Calu3 (cell line): ENCODE measurements at regions not wholly inside any gene's neighbourhood (a gene's known extent, or its start where the extent isn't known, plus 50 kb on each side); places are given as distances from the start of the nearest gene placed in this dataset.

Experiments used
- BruUV-seq: library from RNA; stranded (reverse); fragments of 400-500 nt; replicated peaks from 2 replicates; lab custom pipeline; 2021; lab: Mats Ljungman, UMichigan
- CTCF ChIA-PET: fragments of 300-600 bp; sonication (Branson Sonifier 250); formaldehyde crosslinking; loops from one replicate; lab custom pipeline; 2022; ENCODE audit warnings: antibody characterized with exemption; lab: Charles Lee
- DNase-seq: peaks from one replicate; pipeline ENCODE4 v3.0.0; 2022
- H3K27ac Mint-ChIP-seq: one replicate; pipeline ENCODE4 v1.8.0; 2022; ENCODE audit warnings: mixed read lengths; ENCODE audit not compliant: unreplicated experiment
- H3K27me3 Mint-ChIP-seq: one replicate; pipeline ENCODE4 v1.8.0; 2022; ENCODE audit warnings: mixed read lengths; ENCODE audit not compliant: unreplicated experiment
- H3K36me3 Mint-ChIP-seq: one replicate; pipeline ENCODE4 v1.8.0; 2022; ENCODE audit warnings: mild to moderate bottlenecking, moderate library complexity, mixed read lengths; ENCODE audit not compliant: insufficient read depth, unreplicated experiment
- H3K4me1 Mint-ChIP-seq: one replicate; pipeline ENCODE4 v1.8.0; 2022; ENCODE audit warnings: mild to moderate bottlenecking, low read depth, mixed read lengths; ENCODE audit not compliant: unreplicated experiment
- H3K4me3 Mint-ChIP-seq: one replicate; pipeline ENCODE4 v1.8.0; 2022; ENCODE audit warnings: mild to moderate bottlenecking, low read depth, moderate library complexity, mixed read lengths; ENCODE audit not compliant: unreplicated experiment
- H3K9me3 Mint-ChIP-seq: one replicate; pipeline ENCODE4 v1.8.0; 2022; ENCODE audit warnings: low read depth, mixed read lengths; ENCODE audit not compliant: unreplicated experiment
- intact Hi-C: fragments of 100-400 bp; cut with micrococcal nuclease; formaldehyde crosslinking; loops from one replicate; pipeline ENCODE4 v1.10.0; 2022; ENCODE audit not compliant: unreplicated experiment
- TF ChIP-seq, protein P1 (sequence below): fragments of 200-600 bp; IDR thresholded peaks from one replicate; pipeline ENCODE4 v1.8.0; 2022; ENCODE audit warnings: antibody characterized with exemption; ENCODE audit not compliant: unreplicated experiment

DNA sequence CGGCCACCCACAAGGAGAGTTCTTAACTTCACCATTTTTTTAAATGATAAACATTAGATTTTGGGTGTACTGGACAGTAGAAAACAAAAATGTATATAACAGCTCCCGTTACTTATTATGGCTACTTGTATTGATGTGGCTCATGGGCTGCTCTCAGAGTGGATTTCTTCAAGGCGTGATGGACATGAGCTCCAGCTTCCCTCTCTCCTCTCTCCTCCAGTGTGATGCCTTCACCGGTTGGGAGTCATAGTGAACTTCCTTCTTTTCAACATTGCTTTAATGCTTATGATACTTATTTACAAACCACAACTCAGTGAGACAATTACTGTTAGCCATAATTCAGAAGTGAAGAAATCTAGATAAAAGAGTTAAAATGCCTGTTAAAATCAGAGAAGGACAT lies 515.2 kb downstream of the RNF144A start:
- no peak for DNase-seq
- H3K27ac Mint-ChIP-seq = no peak overlapping the region
- TF ChIP-seq, protein P1, sequence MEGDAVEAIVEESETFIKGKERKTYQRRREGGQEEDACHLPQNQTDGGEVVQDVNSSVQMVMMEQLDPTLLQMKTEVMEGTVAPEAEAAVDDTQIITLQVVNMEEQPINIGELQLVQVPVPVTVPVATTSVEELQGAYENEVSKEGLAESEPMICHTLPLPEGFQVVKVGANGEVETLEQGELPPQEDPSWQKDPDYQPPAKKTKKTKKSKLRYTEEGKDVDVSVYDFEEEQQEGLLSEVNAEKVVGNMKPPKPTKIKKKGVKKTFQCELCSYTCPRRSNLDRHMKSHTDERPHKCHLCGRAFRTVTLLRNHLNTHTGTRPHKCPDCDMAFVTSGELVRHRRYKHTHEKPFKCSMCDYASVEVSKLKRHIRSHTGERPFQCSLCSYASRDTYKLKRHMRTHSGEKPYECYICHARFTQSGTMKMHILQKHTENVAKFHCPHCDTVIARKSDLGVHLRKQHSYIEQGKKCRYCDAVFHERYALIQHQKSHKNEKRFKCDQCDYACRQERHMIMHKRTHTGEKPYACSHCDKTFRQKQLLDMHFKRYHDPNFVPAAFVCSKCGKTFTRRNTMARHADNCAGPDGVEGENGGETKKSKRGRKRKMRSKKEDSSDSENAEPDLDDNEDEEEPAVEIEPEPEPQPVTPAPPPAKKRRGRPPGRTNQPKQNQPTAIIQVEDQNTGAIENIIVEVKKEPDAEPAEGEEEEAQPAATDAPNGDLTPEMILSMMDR = no peak
- peaks cover 4% of the 10 kb centered on the region for H3K9me3 Mint-ChIP-seq
- BruUV-seq = no TSS peak
- peaks cover 13% of the 10 kb centered on the region for H3K36me3 Mint-ChIP-seq
- peaks cover 26% of the 10 kb centered on the region for H3K4me1 Mint-ChIP-seq
- CTCF ChIA-PET = no interaction called here
- no peak overlapping the region for H3K4me3 Mint-ChIP-seq
- intact Hi-C loops = no loop called here
- H3K27me3 Mint-ChIP-seq = no peaks in the 10 kb centered on the region

DNA sequence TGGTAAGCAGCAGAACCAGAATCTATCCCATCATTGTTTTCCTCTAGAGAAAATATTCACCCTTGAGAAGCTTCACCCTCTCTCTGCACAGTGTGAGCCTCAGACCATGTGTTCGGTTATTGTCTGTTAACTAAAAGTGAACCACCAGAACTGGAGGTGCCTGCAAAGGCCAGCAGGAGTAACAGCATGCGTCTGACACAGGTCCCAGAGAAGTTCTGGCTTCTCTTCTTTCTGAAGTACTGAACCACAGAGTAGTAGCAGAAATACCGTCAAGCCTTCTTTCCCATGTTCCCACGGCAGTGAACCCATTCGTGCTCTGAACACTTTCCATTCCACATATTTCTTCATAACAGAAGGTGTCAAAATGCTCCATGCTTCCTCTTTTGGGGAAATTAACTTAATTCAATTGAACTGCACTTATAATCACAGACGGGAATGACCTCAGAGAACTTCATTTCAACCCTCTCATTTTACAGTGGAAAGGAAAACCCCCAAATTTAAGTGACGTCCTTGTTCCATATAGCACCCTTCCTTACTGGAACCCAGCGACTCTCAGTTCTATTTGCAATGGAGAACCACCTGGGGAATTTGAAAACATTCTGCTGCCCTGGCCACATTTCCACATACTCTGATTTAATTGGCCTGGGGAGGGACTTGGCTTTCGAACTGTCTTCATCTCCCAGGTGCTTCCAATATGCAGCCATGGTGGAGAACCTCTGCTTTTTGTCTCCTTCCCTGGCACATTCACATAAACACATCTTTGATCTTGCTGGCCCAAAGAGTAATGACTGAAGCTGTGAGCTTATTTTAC lies 519.1 kb downstream of the RNF144A start:
- H3K36me3 Mint-ChIP-seq = peaks cover 1% of the 10 kb centered on the region
- H3K27ac Mint-ChIP-seq = no peak overlapping the region
- CTCF ChIA-PET = no interaction called here
- no peak for DNase-seq
- peaks cover 4% of the 10 kb centered on the region for H3K9me3 Mint-ChIP-seq
- no peaks in the 10 kb centered on the region for H3K4me1 Mint-ChIP-seq
- H3K4me3 Mint-ChIP-seq = no peak overlapping the region
- TF ChIP-seq, protein P1 = no peak
- BruUV-seq = no TSS peak
- H3K27me3 Mint-ChIP-seq = no peaks in the 10 kb centered on the region
- intact Hi-C loops = no loop called here

DNA sequence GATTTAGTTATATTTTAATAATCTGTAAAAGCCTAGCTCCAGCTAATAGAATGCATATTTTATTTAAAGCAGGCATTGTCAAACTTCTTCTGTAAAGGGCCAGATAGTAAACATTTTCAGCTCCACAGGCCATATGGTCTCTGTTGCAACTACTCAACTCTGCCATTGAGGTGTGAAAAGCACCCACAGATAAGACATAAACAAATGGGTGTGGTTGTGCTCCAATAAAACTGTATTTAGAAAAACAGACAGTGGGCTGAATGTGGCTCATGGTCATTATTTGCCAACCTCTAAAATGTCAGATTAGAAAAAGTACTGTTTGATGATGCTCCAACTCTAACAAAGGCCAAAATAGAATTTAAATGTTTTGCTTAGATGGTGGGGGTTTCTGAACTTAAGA lies 519.9 kb downstream of the RNF144A start:
- Mint-ChIP-seq H3K36me3 (no peaks in the 10 kb centered on the region), H3K4me1 (no peaks in the 10 kb centered on the region), H3K27ac (no peak overlapping the region), H3K27me3 (no peaks in the 10 kb centered on the region), H3K9me3 (peaks cover 7% of the 10 kb centered on the region), H3K4me3 (no peak overlapping the region)
- CTCF ChIA-PET = no interaction called here
- no TSS peak for BruUV-seq
- intact Hi-C loops = no loop called here
- TF ChIP-seq, protein P1 = no peak
- no peak for DNase-seq

DNA sequence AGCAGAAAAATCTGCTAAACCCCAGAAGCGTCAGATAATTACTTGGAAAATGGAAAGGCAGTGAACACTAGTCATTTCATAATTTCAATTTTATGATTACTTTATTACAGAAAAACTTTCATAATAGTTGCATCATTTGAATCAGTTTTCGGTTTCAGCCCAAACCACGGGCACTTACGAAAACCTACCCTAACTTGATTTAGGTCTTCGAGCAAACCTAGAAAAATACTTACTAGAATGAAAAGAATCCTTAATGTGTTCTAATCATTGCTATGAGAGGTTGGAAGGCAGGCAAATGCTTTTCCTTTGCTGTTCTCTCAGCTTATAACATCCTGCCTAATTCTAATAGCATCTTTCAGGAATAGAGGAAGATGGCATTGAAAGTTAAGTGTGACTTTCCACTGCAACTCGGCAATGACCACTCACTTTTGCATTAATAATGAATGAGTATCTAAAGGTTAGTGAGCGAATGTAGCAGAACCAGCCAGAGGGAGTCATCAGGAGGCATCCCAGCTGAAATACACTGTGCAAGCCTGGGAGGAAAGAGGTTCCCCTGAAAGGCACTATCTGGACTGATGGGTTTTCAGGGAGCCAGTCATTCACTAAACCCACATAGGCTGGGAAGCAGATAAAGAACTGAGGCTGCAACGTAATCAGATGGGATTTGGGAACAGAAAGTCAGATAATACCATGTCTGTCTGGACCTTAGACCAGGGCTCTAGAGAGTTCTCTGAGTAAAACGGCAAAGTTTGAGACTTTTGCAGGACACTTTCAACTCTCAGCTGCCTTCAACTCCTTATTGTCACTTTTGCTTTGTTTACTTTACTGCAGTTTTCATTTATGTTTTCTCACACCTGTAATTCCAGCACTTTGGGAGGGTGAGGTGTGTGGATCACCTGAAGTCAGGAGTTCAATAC lies 520.8 kb downstream of the RNF144A start:
- H3K9me3 Mint-ChIP-seq = peaks cover 7% of the 10 kb centered on the region
- H3K36me3 Mint-ChIP-seq = no peaks in the 10 kb centered on the region
- TF ChIP-seq, protein P1 = no peak
- no peak overlapping the region for H3K27ac Mint-ChIP-seq
- H3K4me3 Mint-ChIP-seq = no peak overlapping the region
- no peaks in the 10 kb centered on the region for H3K27me3 Mint-ChIP-seq
- no peak for DNase-seq
- CTCF ChIA-PET = no interaction called here
- intact Hi-C loops = no loop called here
- BruUV-seq = no TSS peak
- no peaks in the 10 kb centered on the region for H3K4me1 Mint-ChIP-seq
